HAP-1 (cell line): ENCODE measurements at regions not wholly inside any gene's neighbourhood (a gene's known extent, or its start where the extent isn't known, plus 50 kb on each side); places are given as distances from the start of the nearest gene placed in this dataset.
"Not testable (repeated sequence)": the region's sequence is repeated elsewhere in the genome, so short reads cannot be mapped to it uniquely, and the experiment has no call there.

Source experiments
- DNase-seq, 2 experiments: peaks; one replicate each; pipeline ENCODE4 v3.0.0-alpha.2; 2016 to 2020; ENCODE audit warnings: low spot score in 2 of 2
- H3K27me3 ChIP-seq: fragments of 250-450 bp; sonication (Bioruptor Pico); 2 replicates; pipeline ENCODE4 v1.5.1; 2020; ENCODE audit warnings: low read depth, mild to moderate bottlenecking, moderate library complexity
- H3K36me3 ChIP-seq: fragments of 250-450 bp; sonication (Bioruptor Pico); replicated peaks from 2 replicates; pipeline ENCODE4 v1.5.1; 2020; ENCODE audit warnings: mild to moderate bottlenecking
- H3K4me1 ChIP-seq: fragments of 250-450 bp; sonication (Bioruptor Pico); 2 replicates; pipeline ENCODE4 v1.5.1; 2020; ENCODE audit warnings: mild to moderate bottlenecking
- H3K4me3 ChIP-seq: fragments of 250-450 bp; sonication (Bioruptor Pico); 2 replicates; pipeline ENCODE4 v1.5.1; 2020; ENCODE audit warnings: mild to moderate bottlenecking, moderate library complexity
- H3K9me3 ChIP-seq: fragments of 250-450 bp; sonication (Bioruptor Pico); 2 replicates; pipeline ENCODE4 v1.5.1; 2020; ENCODE audit warnings: mild to moderate bottlenecking, moderate library complexity
- in situ Hi-C: fragments of 300-500 bp; cut with MboI; formaldehyde crosslinking; loops from 3 replicates; pipeline ENCODE4 v1.14.3; 2020; ENCODE audit warnings: low sequenced_read_pairs, inconsistent platforms, mixed read lengths

DNA sequence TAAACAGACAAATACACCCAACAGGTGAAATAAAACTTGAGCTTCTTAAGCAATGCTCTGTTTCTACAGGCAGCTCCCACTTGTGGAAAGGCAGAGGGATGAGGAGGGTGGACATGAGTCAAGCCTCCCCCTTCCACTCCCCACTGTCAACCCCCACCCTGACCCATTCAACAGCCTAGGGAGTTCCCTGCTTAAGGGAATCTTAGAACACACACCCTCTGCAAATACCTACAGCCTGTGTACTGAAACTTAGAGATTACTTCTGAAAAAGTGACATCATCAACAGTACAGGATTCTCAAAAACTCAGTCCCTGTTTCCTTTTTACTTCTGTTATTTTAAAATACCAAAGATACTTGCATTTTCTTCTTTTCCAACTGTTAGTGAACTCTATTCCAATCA, 345.4 kb downstream of the SOX9 start:
- DNase-seq, result no peak
- H3K27me3 ChIP-seq, result no peaks in the 10 kb centered on the region
- no peaks in the 10 kb centered on the region for H3K4me1 ChIP-seq
- in situ Hi-C loops, result no loop called here
- H3K9me3 ChIP-seq, result no peaks in the 10 kb centered on the region
- no peak overlapping the region for H3K4me3 ChIP-seq
- H3K36me3 ChIP-seq, result no peaks in the 10 kb centered on the region

DNA sequence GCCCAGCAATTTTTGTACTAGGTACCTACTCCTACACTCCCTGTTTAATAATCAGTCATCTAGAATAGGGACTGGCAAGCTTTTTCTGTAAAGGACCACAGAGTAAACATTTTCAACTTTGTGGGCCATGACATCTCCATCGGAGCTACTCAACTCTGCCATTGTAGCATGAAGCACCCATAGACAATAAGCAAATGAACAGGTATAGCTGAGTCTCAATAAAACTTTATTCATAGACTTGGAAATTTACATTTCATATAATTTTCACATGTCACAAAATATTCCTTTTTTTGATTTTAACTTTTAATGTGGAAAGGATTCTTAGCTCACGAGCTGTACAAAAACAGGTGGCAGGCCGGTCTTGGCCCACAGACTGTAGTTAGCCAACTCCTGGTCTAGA, 345.8 kb downstream of the SOX9 start:
- Histone ChIP-seq H3K9me3 (no peaks in the 10 kb centered on the region), H3K4me3 (no peak overlapping the region), H3K36me3 (no peaks in the 10 kb centered on the region), H3K27me3 (no peaks in the 10 kb centered on the region), H3K4me1 (no peaks in the 10 kb centered on the region)
- in situ Hi-C loops, result no loop called here
- no peak for DNase-seq

DNA sequence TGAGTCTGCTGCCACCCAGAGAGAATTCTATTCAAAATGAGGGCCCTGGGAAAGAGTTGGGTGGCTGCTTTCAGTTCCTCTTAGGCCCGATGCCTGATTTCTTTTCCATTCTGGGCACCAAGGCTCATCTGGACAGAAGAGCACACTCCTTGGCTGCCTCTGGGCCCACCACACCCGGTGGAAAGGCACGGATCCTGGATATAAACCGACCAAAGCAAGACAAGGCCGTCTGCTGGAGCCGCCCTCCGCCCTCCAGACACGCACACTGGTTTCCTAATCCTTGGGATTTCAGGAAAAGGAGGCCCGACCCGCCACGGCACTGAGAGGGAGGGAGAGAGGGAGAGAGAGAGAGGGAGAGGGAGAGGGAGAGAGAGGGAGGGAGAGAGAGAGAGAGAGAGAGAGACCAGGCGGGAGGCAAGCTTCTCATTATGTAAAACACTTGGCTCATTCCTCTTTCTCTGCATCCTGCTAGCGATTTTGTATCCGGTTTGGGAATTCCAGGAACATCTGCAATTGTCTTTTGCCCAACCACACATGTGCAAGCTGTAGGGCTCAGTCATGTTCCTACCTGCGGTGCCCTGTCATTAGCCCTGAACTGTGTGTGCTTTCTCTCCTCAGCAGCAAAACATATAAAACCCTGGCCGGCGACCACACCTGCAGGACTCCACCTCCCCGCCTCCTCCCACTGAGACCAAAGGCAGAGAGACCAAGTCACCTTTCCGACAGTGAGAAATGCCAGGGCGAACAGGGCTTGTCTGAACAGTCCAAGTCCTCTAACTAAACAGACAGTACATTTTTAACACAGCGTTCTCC, 347.2 kb downstream of the SOX9 start:
- Histone ChIP-seq H3K27me3 (no peaks in the 10 kb centered on the region), H3K4me1 (no peaks in the 10 kb centered on the region), H3K4me3 (no peak overlapping the region), H3K36me3 (no peaks in the 10 kb centered on the region), H3K9me3 (no peaks in the 10 kb centered on the region)
- in situ Hi-C loops, result no loop called here
- DNase-seq, result no peak

DNA sequence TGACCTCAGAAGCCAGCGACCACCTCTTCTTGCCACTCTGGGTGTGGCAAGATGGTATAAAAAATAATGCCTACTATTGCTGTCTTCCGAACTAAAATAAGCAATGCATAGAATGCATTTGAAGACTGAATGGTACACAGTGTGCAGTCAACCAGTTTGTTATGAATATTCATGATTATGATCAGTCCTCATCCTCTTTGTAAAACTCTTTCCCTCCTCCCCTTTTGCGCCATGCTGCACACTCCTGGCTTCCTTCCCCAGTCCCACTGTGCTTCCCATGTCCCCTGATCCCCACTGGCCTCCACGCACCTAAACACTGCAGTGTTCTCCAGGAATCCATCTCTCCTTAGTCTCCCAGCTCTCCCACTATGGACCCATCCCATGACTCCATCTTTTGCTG, 348.0 kb downstream of the SOX9 start:
- DNase-seq, result no peak
- Histone ChIP-seq H3K4me3 (no peak overlapping the region), H3K4me1 (no peaks in the 10 kb centered on the region), H3K36me3 (no peaks in the 10 kb centered on the region), H3K9me3 (no peaks in the 10 kb centered on the region), H3K27me3 (no peaks in the 10 kb centered on the region)
- in situ Hi-C loops, result no loop called here

DNA sequence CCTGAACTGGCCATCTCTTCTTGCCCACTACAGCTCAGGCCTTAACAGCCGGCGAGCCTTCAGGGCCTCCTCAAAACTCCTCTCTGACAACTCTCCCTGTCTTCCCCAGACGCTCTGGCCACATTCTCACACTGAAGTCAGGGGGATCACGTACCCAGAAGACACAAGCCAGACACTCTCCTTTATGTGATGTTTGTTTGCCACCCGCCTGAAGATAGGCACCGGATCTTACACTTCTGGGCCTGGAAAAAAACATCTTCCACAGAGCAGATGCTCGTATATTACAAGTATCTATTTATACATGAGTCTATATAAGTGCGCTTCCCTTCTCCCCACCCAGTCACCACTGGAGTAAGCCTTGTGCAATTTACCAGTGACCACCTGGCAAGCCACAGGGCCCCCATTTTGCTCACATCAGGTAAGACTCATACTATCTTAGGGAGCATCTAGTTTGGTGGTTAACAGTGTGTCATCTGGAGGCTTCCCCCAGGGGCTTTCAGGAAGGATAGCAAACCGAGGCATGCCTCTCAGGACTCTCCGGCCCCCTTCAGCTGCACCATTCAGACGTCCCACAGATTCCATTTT, 349.4 kb downstream of the SOX9 start:
- no peak overlapping the region for H3K4me3 ChIP-seq
- H3K4me1 ChIP-seq, result no peaks in the 10 kb centered on the region

DNA sequence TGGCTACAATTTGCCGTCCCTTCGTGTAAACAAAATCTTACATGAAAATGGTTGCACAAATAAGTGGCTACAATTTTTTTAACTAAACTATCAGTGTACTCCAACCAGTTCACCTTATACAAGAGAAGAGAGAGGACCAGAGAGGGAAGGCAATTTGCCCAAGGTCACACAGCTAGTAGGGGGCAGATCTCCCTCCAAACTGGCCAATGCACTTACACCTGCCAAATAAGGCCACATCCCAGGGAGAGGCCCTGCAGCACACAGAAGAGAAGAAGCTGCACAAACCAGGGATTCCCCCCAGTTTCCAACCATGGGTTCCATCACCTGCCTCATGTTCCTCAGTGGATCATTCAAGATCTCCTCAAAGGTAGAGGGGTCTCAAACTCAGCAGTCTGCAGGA, 349.9 kb downstream of the SOX9 start:
- Histone ChIP-seq H3K9me3 (no peaks in the 10 kb centered on the region), H3K4me3 (no peak overlapping the region), H3K36me3 (no peaks in the 10 kb centered on the region), H3K4me1 (no peaks in the 10 kb centered on the region), H3K27me3 (no peaks in the 10 kb centered on the region)
- in situ Hi-C loops, result no loop called here
- DNase-seq, result no peak

More for the DNA sequence above, 349.4 kb downstream of the SOX9 start:
- Histone ChIP-seq H3K9me3 (no peaks in the 10 kb centered on the region), H3K36me3 (no peaks in the 10 kb centered on the region), H3K27me3 (no peaks in the 10 kb centered on the region)
- in situ Hi-C loops, result no loop called here
- DNase-seq, result no peak

DNA sequence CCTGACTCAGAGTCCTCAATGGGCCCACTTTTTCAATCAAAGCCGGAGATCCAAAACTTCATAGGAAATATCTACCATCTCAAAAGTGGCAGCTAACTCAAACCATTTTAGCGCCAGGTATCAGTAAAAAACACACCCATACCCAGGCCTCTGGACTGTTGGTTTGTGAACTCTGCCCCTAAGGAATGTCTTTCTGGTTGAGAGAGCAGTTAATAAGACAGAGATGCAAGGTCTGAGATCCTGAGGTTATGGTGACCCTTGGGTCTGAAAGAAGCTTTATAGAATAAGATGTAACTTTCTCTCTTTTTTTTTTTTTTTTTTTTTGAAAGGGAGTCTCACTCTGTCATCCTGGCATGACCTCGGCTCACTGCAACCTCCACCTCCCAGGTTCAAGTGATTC, 350.5 kb downstream of the SOX9 start:
- in situ Hi-C loops, result no loop called here
- Histone ChIP-seq H3K36me3 (no peaks in the 10 kb centered on the region), H3K4me3 (no peak overlapping the region), H3K27me3 (no peaks in the 10 kb centered on the region), H3K9me3 (no peaks in the 10 kb centered on the region), H3K4me1 (no peaks in the 10 kb centered on the region)
- no peak for DNase-seq

DNA sequence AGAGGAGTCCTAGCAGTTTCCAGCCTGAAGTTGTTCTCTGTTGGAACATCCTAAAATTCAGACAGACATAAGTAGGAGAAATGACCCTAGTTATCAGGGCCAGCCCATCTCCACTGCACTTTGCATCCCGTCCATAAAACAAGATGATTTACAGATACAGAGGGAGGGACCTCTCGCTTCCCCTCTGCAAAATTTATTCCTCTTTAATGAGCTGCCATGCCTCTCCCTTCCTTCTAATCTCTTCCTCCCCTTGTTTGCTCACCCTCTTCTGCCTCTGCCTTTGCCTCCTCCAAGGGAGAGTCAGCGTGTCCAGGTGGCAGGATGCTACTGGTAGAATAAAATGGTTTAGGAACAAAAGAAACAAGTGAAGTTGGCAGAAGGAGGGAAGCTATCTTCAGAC, 351.3 kb downstream of the SOX9 start:
- Histone ChIP-seq H3K4me3 (no peak overlapping the region), H3K27me3 (no peaks in the 10 kb centered on the region), H3K9me3 (no peaks in the 10 kb centered on the region), H3K36me3 (no peaks in the 10 kb centered on the region), H3K4me1 (no peaks in the 10 kb centered on the region)
- in situ Hi-C loops, result no loop called here
- no peak for DNase-seq

DNA sequence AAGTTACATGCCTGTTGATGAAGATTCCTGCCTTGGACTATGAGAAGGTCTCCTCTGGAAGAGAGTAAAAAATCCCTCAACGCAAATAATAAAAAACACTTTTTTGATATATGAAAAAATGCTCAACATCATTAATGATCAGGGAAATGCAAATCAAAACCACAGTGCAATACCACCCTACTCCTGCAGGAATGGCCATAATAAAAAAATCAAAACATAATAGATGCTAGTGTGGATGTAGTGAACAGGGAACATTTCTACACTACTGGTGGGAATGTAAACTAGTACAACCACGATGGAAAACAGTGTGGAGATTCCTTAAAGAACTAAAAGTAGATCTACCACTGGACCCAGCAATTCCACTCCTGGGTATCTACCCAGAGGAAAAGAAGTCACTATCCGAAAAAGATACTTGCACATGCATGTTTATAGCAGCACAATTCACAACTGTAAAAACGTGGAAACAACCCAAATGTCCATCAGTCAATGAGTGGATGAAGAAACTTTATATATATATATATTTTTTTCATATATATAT, 352.1 kb downstream of the SOX9 start:
- H3K9me3 ChIP-seq, in situ Hi-C loops, H3K4me3 ChIP-seq: not testable (repeated sequence)

DNA sequence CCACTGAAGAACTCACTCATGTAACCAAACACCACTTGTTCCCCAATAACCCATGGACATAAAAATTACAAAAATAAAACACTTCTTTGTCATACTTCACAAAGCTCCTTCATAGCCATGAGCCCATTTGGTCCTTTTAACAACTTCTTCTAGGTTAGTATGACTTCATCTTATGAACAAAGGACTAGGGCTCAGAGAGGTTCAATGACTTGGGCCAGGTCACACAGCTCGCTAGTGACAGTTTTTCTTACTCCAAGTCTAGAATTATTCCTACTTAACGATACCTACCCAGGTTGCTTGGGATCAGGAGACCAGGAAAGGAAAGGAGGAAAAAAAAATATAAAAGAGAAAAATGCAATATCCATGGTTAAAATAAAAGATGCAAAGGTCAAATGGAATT, 353.4 kb downstream of the SOX9 start:
- H3K4me3 ChIP-seq, result no peak overlapping the region
- no peaks in the 10 kb centered on the region for H3K9me3 ChIP-seq
- no peaks in the 10 kb centered on the region for H3K36me3 ChIP-seq
- no peaks in the 10 kb centered on the region for H3K27me3 ChIP-seq
- DNase-seq, result no peak
- H3K4me1 ChIP-seq, result no peaks in the 10 kb centered on the region
- in situ Hi-C loops, result no loop called here

More for the DNA sequence above, 352.1 kb downstream of the SOX9 start:
- DNase-seq, H3K27me3 ChIP-seq, H3K36me3 ChIP-seq, H3K4me1 ChIP-seq: not testable (repeated sequence)

DNA sequence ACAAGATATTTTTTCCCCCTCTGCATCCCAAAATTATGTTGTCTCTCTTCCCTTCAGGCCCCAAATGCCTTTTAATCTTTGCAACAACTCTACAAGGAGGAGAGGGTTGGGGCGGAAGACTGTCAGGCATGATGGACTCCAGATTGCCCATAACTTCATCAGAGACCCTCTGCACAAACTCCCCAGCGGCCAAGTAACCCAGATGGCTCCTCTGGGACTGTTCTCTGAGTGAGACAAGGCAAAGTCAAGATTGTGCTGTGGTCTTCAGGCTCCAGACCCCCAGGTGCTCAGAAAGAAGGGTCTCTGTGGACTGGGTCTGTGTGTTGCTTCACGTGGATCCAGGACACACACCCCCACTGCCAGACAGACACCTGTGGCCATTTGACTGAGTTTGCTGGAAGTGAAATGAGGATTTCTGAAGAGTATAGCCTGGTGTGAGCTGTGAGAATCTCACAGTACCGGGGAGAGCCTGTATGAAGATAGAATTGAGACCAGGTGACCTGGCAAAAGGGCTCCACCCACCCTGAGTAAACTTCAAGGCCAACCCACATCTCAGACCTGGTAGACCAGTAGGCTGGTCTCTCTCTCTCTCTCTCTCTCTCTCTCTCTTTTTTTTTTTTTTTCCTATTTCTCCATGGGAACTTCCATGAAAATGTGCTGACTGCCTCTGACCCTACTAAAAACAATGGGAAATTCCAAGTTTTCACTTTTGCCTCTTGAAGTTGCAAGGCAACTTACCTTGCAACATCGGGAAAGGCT, 354.1 kb downstream of the SOX9 start:
- Histone ChIP-seq H3K9me3 (no peaks in the 10 kb centered on the region), H3K4me1 (no peaks in the 10 kb centered on the region), H3K4me3 (no peak overlapping the region), H3K36me3 (no peaks in the 10 kb centered on the region), H3K27me3 (no peaks in the 10 kb centered on the region)
- no peak for DNase-seq
- in situ Hi-C loops, result no loop called here

DNA sequence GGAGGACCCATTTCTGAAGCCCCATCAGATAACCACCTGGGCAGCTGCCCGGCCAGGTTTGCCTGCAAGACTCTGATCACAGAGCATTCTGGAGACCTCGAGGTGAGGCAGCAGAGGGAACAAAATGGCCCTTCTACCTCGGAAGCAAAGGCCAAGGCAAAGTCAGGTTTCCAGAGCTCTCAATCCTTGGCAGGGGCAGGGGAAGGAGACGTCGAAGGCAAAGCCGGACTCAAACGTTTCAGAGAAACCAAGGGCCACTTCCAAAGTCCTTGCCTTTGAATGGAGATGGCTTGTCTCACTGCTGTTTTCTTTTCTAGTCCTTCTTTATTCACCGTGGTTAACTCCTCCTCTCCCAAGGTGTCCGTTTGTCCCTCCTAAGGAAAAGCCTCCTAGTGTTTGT, 355.3 kb downstream of the SOX9 start:
- H3K36me3 ChIP-seq, result no peaks in the 10 kb centered on the region
- no peaks in the 10 kb centered on the region for H3K4me1 ChIP-seq
- H3K4me3 ChIP-seq, result no peak overlapping the region
- in situ Hi-C loops, result no loop called here
- H3K9me3 ChIP-seq, result no peaks in the 10 kb centered on the region
- H3K27me3 ChIP-seq, result no peaks in the 10 kb centered on the region
- no peak for DNase-seq

DNA sequence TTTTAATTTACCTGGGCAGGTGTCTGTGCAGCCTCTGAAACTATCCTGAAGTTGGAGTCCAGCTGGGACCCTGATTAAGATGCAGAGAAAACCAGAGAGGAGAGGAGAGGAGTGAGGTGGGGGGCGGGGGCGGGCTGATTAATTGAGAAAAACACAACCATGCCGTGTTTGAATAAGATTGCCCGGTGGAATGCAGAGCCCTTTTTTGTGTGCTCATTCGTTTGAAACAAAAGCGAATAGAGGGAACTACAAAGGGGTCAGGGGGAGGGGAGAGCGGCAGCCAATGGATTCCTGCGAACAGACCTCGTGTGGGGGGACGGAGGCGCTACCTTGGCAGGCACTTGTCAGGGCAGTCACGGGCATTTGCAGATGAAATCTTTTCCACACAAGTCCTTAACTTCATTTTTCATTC, 355.8 kb downstream of the SOX9 start:
- in situ Hi-C loops, result no loop called here
- no peak for DNase-seq
- Histone ChIP-seq H3K4me1 (no peaks in the 10 kb centered on the region), H3K27me3 (no peaks in the 10 kb centered on the region), H3K36me3 (no peaks in the 10 kb centered on the region), H3K9me3 (no peaks in the 10 kb centered on the region), H3K4me3 (no peak overlapping the region)

DNA sequence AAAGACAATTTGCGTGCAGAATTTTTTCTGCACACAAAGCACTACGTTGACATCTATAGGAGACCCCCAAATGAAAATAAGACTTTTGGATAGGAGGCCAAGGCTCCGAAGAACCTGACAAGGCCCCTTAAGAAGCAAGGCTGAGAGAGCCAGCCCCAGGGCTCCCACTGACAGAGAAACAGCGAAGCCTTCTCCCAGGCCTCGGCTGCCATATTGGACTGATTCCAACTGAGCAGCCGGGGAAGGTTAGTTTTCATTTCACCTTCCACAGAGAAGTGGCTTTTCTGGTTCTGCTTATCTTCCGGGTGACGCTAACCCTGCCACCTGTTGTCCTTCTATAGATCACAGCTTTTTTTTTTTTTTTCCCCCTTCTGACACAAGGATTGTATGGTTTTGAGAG, 356.7 kb downstream of the SOX9 start:
- DNase-seq, result no peak

More for the DNA sequence above, 356.7 kb downstream of the SOX9 start:
- no peaks in the 10 kb centered on the region for H3K27me3 ChIP-seq
- H3K4me3 ChIP-seq, result no peak overlapping the region
- in situ Hi-C loops, result no loop called here
- no peaks in the 10 kb centered on the region for H3K4me1 ChIP-seq
- H3K9me3 ChIP-seq, result no peaks in the 10 kb centered on the region
- no peaks in the 10 kb centered on the region for H3K36me3 ChIP-seq
